ENCODE measurements at regions not wholly inside any gene's neighbourhood (a gene's known extent, or its start where the extent isn't known, plus 50 kb on each side); places are given as distances from the start of the nearest gene placed in this dataset.
"Not testable (repeated sequence)": the region's sequence is repeated elsewhere in the genome, so short reads cannot be mapped to it uniquely, and the experiment has no call there.

- intact Hi-C loops (cut with DNase I), result no loop called here
- TF ChIP-seq POLR2AphosphoS5 (IDR thresholded peaks at IDR 0.05), result no peak
- no peak for TF ChIP-seq CTCF (IDR thresholded peaks at IDR 0.05)
- TF ChIP-seq POLR2A (IDR thresholded peaks at IDR 0.05), result no peak
- TF ChIP-seq EP300 (IDR thresholded peaks at IDR 0.05), result no peak
- no peaks in the 10 kb centered on the region for H3K27me3 ChIP-seq
- DNase-seq, result no peak
- no peaks in the 10 kb centered on the region for H3K4me1 ChIP-seq
- no peaks in the 10 kb centered on the region for H3K36me3 ChIP-seq
- H3K4me3 ChIP-seq, result no peak overlapping the region
- WGBS, 2 donors, result 88 to 91% methylated on average over 3 of the region's 3 CpGs
- no peaks in the 10 kb centered on the region for H3K9me3 ChIP-seq
- no peak overlapping the region for H3K27ac ChIP-seq
These were observed 221.2 kb downstream of the PTGER3 start for GRCh38 chr1:70826428-70826827.

DNA sequence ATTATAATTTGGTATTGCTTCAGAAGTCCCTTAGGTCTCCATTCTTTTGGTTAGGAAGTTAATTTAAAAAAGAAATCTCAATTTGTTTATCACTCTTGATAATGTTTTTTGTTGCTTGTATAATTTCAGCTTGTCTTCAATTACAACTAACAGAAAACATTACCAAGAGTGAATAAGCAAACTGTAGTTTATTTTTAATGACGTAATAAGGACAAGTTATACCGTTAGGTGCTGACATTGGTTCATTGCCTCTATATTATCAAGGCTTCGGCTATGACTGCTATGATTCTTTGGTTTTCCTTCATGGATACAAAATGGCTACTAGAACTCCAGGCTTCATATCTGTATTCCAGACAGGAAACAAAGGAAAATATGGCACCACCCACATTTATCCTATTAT, 220.6 kb downstream of the PTGER3 start:
- Histone ChIP-seq H3K36me3 (no peaks in the 10 kb centered on the region), H3K9me3 (no peaks in the 10 kb centered on the region), H3K4me1 (no peaks in the 10 kb centered on the region), H3K27me3 (no peaks in the 10 kb centered on the region), H3K27ac (no peak overlapping the region), H3K4me3 (no peak overlapping the region)
- no peak for DNase-seq
- intact Hi-C loops (cut with DNase I), result no loop called here
- 94 to 95% methylated on average over 3 of the region's 3 CpGs for WGBS, 2 donors
- TF ChIP-seq POLR2A (IDR thresholded peaks at IDR 0.05) (no peak), CTCF (IDR thresholded peaks at IDR 0.05) (no peak), POLR2AphosphoS5 (IDR thresholded peaks at IDR 0.05) (no peak), EP300 (IDR thresholded peaks at IDR 0.05) (no peak)

DNA sequence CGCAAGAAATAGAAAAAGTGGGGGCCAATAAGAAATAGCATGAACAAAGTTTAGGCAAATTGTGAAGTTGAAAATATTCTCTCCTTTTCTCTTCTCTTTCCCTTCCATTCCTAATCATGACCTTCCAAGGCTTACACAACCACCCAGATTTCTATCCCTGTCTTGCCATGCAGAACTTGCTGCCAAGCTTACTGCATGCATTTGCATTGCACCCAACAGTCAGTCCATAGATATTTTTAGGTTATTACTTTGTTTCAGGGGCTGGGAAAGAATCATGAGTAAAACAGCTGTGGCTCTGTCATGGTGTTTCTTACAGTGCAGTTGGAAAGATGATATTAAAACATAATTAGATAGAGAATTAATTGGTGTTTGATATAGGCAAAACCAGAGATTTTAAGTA, 219.4 kb downstream of the PTGER3 start:
- Histone ChIP-seq H3K27me3 (no peaks in the 10 kb centered on the region), H3K27ac (no peak overlapping the region), H3K4me1 (no peaks in the 10 kb centered on the region), H3K9me3 (no peaks in the 10 kb centered on the region), H3K36me3 (no peaks in the 10 kb centered on the region), H3K4me3 (no peak overlapping the region)
- intact Hi-C loops (cut with DNase I), result no loop called here
- DNase-seq, result no peak
- TF ChIP-seq EP300 (IDR thresholded peaks at IDR 0.05), result no peak
- TF ChIP-seq CTCF (IDR thresholded peaks at IDR 0.05), result no peak
- no peak for TF ChIP-seq POLR2AphosphoS5 (IDR thresholded peaks at IDR 0.05)
- TF ChIP-seq POLR2A (IDR thresholded peaks at IDR 0.05), result no peak
- 93 to 94% methylated on average over 1 of the region's 1 CpG for WGBS, 2 donors

DNA sequence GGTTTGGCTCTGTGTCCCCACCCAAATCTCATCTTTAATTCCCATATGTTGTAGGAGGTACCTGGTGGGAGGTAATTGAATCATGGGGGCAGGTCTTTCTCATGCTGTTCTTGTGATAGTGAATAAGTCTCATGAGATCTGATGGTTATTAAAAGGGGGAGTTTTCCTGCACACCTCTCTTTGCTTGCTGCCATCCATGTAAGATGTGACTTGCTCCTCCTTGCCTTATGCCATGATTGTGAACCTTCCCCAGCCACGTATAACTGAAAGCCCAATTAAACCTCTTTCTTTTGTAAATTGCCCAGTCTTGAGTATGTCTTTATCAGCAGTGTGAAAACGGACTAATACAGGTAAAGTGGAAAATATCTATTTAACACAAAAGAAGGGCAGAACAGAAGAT, 213.3 kb downstream of the PTGER3 start:
- DNase-seq; H3K36me3 ChIP-seq; H3K27me3 ChIP-seq; H3K4me1 ChIP-seq; intact Hi-C loops (cut with DNase I); H3K4me3 ChIP-seq; H3K27ac ChIP-seq; H3K9me3 ChIP-seq: not testable (repeated sequence)
- 67 to 86% methylated on average over 2 of the region's 2 CpGs for WGBS, 2 donors

- no peak overlapping the region for H3K4me3 ChIP-seq
- intact Hi-C loops (cut with DNase I), result no loop called here
- 95 to 100% methylated on average over 1 of the region's 1 CpG for WGBS, 2 donors
- TF ChIP-seq CTCF (IDR thresholded peaks at IDR 0.05) (no peak), EP300 (IDR thresholded peaks at IDR 0.05) (no peak), POLR2AphosphoS5 (IDR thresholded peaks at IDR 0.05) (no peak), POLR2A (IDR thresholded peaks at IDR 0.05) (no peak)
- H3K36me3 ChIP-seq, result no peaks in the 10 kb centered on the region
- no peaks in the 10 kb centered on the region for H3K4me1 ChIP-seq
- H3K9me3 ChIP-seq, result no peaks in the 10 kb centered on the region
- H3K27ac ChIP-seq, result no peak overlapping the region
- DNase-seq, result no peak
- H3K27me3 ChIP-seq, result no peaks in the 10 kb centered on the region
These were observed 211.2 kb downstream of the PTGER3 start for GRCh38 chr1:70836456-70836855.

Measured in sigmoid colon (tissue), 6 donors.